HEK293T (cell line): ENCODE measurements at regions not wholly inside any gene's neighbourhood (a gene's known extent, or its start where the extent isn't known, plus 50 kb on each side); places are given as distances from the start of the nearest gene placed in this dataset.
"Not testable (repeated sequence)": the region's sequence is repeated elsewhere in the genome, so short reads cannot be mapped to it uniquely, and the experiment has no call there.

Experiments used
- CTCF ChIA-PET: fragments of 350-600 bp; formaldehyde crosslinking; extraction: SDS; loops from one replicate; lab custom pipeline; 2021; ENCODE audit warnings: antibody characterized with exemption, inconsistent platforms; lab: Yijun Ruan, JAX
- POLR2A ChIA-PET: fragments of 350-600 bp; formaldehyde crosslinking; extraction: SDS; loops from one replicate; lab custom pipeline; 2020; ENCODE audit warnings: antibody characterized with exemption, inconsistent platforms; lab: Yijun Ruan, JAX
- DNase-seq: peaks from one replicate; pipeline ENCODE4 v3.0.0; 2012; ENCODE audit warnings: mixed read lengths; ENCODE audit errors: extremely low spot score
- ARNT ChIP-seq: fragments of 450-650 bp; IDR thresholded peaks from 2 replicates; pipeline ENCODE4 v1.6.1; 2017; ENCODE audit warnings: mild to moderate bottlenecking
- BHLHE40 ChIP-seq: fragments of 450-650 bp; IDR thresholded peaks from 2 replicates; pipeline ENCODE4 v1.6.1; 2016; ENCODE audit warnings: mild to moderate bottlenecking, moderate library complexity, borderline replicate concordance
- CTBP1 ChIP-seq: fragments of 450-650 bp; IDR thresholded peaks from 2 replicates; pipeline ENCODE4 v1.6.1; 2016; ENCODE audit warnings: borderline replicate concordance
- ELF4 ChIP-seq: fragments of 450-650 bp; IDR thresholded peaks from 2 replicates; pipeline ENCODE4 v1.6.1; 2017; ENCODE audit warnings: antibody characterized with exemption
- FOXA1 ChIP-seq: fragments of 450-650 bp; IDR thresholded peaks from 2 replicates; pipeline ENCODE4 v1.6.1; 2016; ENCODE audit warnings: mild to moderate bottlenecking
- FOXK2 ChIP-seq: fragments of 450-650 bp; IDR thresholded peaks from 2 replicates; pipeline ENCODE4 v1.6.1; 2016; ENCODE audit warnings: mild to moderate bottlenecking
- FOXM1 ChIP-seq: fragments of 450-650 bp; IDR thresholded peaks from 2 replicates; pipeline ENCODE4 v1.6.1; 2017; ENCODE audit warnings: mild to moderate bottlenecking, borderline replicate concordance
- HDGF ChIP-seq: fragments of 450-650 bp; IDR thresholded peaks from 2 replicates; pipeline ENCODE4 v1.6.1; 2017; ENCODE audit warnings: antibody characterized with exemption, borderline replicate concordance
- L3MBTL2 ChIP-seq: fragments of 450-650 bp; conservative IDR thresholded peaks from 2 replicates; pipeline ENCODE4 v1.6.1; 2016; ENCODE audit warnings: mild to moderate bottlenecking
- LEF1 ChIP-seq: fragments of 450-650 bp; IDR thresholded peaks from 2 replicates; pipeline ENCODE4 v1.6.1; 2017; ENCODE audit warnings: mild to moderate bottlenecking, borderline replicate concordance
- NFRKB ChIP-seq: fragments of 450-650 bp; IDR thresholded peaks from 2 replicates; pipeline ENCODE4 v1.6.1; 2016; ENCODE audit warnings: mild to moderate bottlenecking, moderate library complexity
- SP1 ChIP-seq: fragments of 450-650 bp; IDR thresholded peaks from 2 replicates; pipeline ENCODE4 v1.6.1; 2017
- SUZ12 ChIP-seq: fragments of 450-650 bp; IDR thresholded peaks from 2 replicates; pipeline ENCODE4 v1.6.1; 2016; ENCODE audit warnings: mild to moderate bottlenecking
- TARDBP ChIP-seq: fragments of 450-650 bp; IDR thresholded peaks from 2 replicates; pipeline ENCODE4 v1.6.1; 2016
- ZNF384 ChIP-seq: fragments of 450-650 bp; IDR thresholded peaks from 2 replicates; pipeline ENCODE4 v1.6.1; 2016
- TF ChIP-seq, protein P1 (sequence below): fragments of 450-650 bp; IDR thresholded peaks from 2 replicates; pipeline ENCODE4 v1.6.1; 2016

DNA sequence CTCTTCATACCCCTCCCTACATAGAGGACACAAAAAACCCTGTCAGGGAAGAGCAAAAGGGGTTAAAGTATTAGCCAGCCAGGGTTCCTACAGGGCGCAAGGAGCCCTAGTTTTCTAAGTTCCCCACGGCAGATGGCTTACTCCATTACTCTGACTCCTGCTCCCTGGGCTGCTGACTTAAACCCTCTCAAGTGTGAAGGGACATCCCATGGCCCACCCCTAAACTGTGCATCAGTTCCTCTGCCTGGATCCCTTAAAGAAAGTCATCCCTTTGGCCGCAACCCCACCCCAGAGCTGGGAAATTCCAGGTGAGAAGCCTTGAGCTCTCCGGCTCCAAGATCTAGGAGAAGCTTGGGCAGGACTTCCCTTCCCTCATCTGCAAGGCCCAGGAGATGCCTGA, 236.0 kb downstream of the TOMM20 start:
- DNase-seq, result no peak
- ChIA-PET POLR2A (no interaction called here), CTCF (no interaction called here)
- TF ChIP-seq ZNF384, result no peak
- TF ChIP-seq TARDBP, result no peak
- no peak for TF ChIP-seq SUZ12
- no peak for TF ChIP-seq FOXK2
- no peak for TF ChIP-seq NFRKB
- no peak for TF ChIP-seq ARNT
- TF ChIP-seq ELF4, result no peak
- no peak for TF ChIP-seq BHLHE40
- TF ChIP-seq L3MBTL2, result no peak
- TF ChIP-seq FOXA1, result no peak
- TF ChIP-seq CTBP1, result no peak
- no peak for TF ChIP-seq SP1
- no peak for TF ChIP-seq FOXM1
- no peak for TF ChIP-seq HDGF
- TF ChIP-seq LEF1, result no peak
- TF ChIP-seq, protein P1, sequence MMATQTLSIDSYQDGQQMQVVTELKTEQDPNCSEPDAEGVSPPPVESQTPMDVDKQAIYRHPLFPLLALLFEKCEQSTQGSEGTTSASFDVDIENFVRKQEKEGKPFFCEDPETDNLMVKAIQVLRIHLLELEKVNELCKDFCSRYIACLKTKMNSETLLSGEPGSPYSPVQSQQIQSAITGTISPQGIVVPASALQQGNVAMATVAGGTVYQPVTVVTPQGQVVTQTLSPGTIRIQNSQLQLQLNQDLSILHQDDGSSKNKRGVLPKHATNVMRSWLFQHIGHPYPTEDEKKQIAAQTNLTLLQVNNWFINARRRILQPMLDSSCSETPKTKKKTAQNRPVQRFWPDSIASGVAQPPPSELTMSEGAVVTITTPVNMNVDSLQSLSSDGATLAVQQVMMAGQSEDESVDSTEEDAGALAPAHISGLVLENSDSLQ, result no peak

DNA sequence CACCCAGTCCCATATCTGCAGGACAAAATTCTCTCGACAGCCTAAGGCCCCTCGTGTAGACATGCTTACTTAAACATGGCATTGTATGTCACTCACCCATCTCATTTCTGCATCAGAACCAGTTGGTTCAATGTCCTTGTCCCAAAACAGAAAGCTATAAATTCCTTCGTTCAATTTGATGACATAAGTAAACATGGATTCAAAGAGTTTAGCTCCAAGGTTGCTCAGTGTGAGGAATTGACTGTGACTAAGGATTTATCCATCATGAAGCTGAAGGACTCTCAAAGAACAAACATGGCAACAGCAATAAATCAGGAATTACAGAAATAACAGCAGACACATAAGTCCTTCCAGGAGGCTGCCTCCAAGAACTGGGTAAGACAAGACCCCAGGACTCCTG, 237.2 kb downstream of the TOMM20 start:
- ChIA-PET POLR2A (no interaction called here), CTCF (interaction anchor here (0.6 kb wide), 1 partner anchor 1795 kb away, joined by 3 read pairs; no protein-coding TSS in a partner anchor)
- DNase-seq, result no peak
- TF ChIP-seq TARDBP (no peak), HDGF (no peak), SP1 (no peak), ELF4 (no peak), LEF1 (no peak), SUZ12 (no peak), FOXA1 (no peak), NFRKB (no peak)
- TF ChIP-seq, protein P1, result no peak

DNA sequence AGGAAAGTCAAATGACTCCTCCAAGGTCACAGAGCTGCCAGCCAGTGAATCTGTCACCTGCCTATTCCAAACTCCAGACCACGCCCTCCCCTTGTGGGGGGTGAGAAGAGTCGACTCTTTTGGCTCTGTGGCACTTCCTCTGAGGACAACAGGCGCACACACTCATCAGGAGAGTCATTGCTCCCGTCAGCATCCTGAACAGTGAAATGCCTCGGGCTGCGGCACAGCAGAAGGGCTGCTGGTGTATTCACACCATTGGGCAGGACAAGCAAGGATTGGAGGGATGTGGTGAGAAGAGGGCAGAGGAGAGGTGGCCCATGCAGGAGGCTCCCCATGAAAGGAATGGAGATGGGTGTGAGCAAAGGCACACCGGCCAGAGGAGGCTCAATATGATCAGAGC, 239.0 kb downstream of the TOMM20 start:
- no peak for TF ChIP-seq ARNT
- no peak for TF ChIP-seq HDGF
- no peak for TF ChIP-seq FOXA1
- no peak for TF ChIP-seq LEF1
- no peak for TF ChIP-seq SUZ12
- TF ChIP-seq, protein P1, result no peak
- TF ChIP-seq NFRKB, result no peak
- TF ChIP-seq L3MBTL2, result no peak
- no peak for TF ChIP-seq TARDBP
- ChIA-PET POLR2A (interaction anchor here (0.8 kb wide), 1 partner anchor 13 kb away, joined by 3 read pairs; no protein-coding TSS in a partner anchor), CTCF (interaction anchor here (0.9 kb wide), 1 partner anchor 9 kb away, joined by 8 read pairs; no protein-coding TSS in a partner anchor)
- DNase-seq, result no peak

DNA sequence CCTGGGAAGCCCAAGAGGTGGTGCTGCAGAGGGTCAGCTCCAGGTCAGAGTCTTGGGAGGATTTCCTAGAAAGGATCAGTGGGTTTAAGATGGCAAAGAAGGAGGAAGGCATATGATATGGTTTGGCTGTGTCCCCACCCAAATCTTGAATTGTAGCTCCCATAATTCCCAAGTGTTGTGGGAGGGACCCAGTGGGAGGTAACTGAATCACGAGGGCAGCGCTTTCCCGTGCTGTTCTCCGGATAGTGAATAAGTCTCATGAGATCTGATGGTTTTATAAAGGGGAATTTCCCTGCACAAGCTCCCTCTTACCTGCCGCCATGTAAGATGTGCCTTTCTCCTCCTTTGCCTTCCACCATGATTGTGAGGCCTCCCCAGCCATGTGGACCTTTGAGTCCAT, 240.4 kb downstream of the TOMM20 start:
- DNase-seq, POLR2A ChIA-PET: not testable (repeated sequence)
- CTCF ChIA-PET, result interaction anchor here (0.9 kb wide), 1 partner anchor 12 kb away, joined by 3 read pairs; no protein-coding TSS in a partner anchor

DNA sequence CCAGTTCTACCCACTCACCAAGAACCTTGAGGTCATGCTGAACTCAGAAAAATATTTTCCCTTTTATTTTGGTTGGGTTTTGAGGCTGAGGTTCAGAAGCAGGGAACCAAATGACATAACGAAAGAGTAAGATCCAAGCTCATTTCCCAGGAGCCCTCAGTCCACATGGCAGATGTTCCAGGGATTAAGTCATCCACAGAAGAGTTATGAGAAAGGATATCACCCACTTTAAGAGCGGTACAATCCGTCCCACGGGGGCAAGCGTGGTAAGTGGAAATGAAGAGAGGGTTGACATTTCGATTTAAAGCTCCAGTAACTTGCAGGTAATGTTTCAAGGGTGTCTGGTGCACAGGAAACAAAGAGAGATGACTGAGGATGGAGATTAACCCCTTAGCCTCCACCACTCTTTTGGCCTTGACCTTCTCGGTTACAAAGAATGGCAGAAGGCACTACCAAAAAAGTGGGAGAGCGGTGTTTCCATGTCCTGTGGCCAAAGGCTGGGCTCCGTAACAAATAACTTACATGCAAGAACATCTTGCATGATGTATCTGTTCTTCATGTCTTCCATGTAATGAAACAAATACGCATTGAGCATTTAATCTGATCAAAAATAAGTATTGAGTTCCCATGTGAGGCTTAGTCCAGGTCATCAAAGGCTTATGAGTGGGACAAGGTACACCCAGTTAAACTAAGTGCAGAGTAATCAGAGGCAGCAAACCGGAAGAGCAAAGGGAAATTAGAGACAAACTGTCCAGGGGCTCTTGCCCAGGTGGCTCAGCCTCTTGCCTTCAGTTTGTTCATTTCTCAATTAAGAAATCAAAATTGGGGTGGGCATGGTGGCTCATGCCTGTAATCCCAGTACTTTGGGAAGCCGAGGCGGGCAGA, 241.4 kb downstream of the TOMM20 start:
- CTCF ChIA-PET, result interaction anchor here (0.6 to 0.7 kb wide), 2 partner anchors 11 to 379 kb away, joined by 3 read pairs; no protein-coding TSS in a partner anchor
- DNase-seq, result no peak
- TF ChIP-seq L3MBTL2 (no peak), TARDBP (no peak)
- POLR2A ChIA-PET, result interaction anchor here (1.0 kb wide), 1 partner anchor 89 kb away, joined by 3 read pairs; no protein-coding TSS in a partner anchor

DNA sequence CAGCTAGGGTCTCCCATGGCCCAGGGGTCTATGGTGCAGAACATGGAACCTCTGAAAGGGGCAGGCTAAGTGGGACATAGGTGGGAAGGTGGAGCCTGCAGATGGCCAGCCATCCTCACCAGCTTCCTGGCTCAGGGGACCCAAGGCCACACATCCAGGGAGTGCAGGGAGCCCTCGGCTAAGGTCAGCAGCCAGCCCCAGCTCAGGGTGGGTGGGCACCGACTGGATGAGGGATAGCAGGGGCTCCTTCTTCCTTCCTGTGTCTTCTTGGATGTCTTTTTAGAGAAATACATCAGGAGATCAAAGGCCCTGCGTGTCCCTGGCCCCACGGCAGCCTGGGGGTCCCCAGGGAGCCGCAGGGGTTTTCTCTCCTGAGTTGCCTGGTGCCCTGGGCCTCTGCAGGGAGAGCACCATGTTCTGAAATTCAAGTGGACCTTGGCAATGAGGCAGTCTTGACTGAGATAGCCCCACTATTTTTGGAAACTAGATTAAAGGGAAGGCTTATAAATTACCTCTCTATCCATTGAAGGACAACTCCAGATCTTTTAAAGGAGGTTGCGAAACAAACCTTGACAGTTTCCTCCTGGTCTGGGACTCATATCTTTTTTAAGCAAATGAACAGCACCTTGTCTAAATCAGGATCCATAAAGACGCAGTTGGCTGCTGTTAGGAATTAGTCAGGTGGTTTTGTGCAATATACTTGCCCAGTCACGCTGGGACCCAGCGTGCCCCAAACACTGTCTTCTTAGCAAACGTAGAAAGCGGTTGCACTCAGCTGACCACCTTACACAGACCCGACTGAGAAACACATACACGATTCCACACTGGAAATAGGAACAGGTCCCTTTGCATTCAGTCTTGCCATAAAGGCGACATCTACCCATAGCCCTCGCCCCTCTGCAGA, 242.3 kb downstream of the TOMM20 start:
- CTCF ChIA-PET, result interaction anchor here (0.6 to 0.9 kb wide), 3 partner anchors 10 to 378 kb away, joined by 3 to 5 read pairs (median 3); no protein-coding TSS in a partner anchor
- DNase-seq, result no peak
- POLR2A ChIA-PET, result interaction anchor here (1.0 to 1.3 kb wide), 2 partner anchors 10 to 90 kb away, joined by 3 to 4 read pairs; no protein-coding TSS in a partner anchor
- TF ChIP-seq SP1, result no peak
